ENCODE measurements at regions not wholly inside any gene's neighbourhood (a gene's known extent, or its start where the extent isn't known, plus 50 kb on each side); places are given as distances from the start of the nearest gene placed in this dataset.

DNA sequence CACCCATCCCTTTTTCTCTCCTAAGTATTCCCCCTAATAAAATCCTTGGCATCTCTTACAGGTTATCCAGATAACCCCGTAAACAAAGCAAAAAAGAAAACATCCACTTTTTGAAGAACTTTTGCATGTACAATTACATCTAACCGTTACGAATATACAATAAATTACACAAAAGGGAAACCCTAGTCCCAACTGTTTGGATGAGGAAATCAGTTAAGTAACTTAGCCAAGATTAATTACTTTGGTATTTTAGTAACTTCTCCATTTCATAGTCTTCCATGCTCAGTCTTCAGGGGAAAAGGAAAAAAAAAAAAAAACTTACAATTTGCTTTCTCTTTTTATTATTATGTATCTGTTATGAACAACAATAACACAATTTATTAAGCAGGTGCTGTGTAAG, 212.9 kb downstream of the ACTL7B start:
- DNase-seq = no peak

- DNase-seq = no peak
Measured at GRCh38 chr9:108640230-108640629, 215.6 kb downstream of the ACTL7B start.

- no peak for DNase-seq
Measured at GRCh38 chr9:108639696-108640095, 216.1 kb downstream of the ACTL7B start.

GRCh38 chr9:108639091-108639490, 216.7 kb downstream of the ACTL7B start:
- no peak for DNase-seq

DNA sequence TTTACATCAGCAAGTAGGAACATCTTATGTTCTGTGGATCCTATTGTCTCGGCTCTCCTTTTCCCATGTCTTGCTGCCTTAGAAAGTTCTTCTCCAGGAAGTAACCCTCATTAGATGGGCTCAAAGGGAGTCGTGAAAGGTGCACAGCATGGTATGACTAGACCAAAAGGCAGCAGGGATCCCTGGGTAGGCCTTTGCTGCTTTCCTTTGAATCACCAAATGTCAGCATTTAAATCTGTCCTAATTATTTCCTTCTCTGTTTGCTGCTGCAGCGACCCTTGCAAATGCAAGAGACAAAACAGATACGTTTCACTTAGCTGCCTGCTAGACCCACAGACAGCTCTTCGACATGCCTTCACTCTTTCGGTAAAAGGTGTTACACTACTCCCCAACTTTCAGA, 218.4 kb downstream of the ACTL7B start:
- no peak for DNase-seq

DNA sequence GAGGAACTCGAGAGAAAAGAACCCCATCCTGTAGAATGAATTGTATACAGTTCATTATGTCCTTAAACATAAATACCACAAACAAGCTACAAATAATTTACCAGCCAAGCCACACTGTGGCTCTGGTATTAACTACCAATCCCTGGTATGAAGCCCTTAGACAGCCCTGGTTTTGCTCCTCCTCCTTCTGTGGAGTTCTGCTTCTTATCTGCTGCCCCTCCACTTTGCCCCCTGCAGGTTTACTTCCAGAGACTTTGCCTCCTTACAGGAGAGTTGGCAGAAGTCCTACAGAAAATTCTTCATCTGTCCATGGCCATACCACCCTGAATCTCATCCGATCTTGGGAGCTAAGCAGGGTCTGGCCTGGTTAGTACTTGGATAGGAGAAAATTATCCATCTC, 219.8 kb downstream of the ACTL7B start:
- DNase-seq = no peak

DNA sequence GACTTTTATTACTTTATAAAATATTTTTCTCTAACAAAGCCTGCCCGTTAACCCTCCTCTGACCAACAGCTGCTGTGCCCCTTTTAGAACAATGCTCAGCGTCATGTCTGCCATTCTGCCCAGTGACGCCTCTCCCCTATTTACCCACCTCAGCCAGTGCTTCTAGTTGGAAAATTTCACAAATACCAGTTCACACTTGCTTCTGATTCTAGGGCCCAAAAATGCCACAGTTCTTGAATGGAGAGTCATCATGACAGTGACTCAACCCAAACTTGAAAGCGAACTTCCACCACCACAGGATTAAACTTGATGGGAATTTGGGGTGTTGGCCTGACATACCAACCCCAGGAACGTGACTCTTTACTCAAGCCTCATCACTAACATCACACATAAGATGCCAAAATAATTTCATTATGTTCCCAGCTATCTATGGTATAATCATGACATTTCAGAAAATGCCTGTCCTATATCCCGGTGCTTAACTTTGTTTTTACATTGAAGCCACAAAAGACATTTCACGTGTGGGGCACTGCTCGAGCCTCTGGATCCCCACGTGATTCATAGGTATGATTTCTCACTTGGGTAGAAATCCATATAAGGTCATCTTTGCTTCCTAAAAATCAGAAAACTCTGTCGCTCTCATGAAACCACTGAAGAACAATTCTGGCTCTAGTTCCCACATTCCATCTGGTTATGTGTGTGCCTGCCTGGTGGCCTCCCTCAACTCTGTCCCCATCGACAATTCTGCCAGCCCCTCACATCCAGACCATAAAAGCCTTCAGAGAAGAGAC, 220.9 kb downstream of the ACTL7B start:
- no peak for DNase-seq

DNA sequence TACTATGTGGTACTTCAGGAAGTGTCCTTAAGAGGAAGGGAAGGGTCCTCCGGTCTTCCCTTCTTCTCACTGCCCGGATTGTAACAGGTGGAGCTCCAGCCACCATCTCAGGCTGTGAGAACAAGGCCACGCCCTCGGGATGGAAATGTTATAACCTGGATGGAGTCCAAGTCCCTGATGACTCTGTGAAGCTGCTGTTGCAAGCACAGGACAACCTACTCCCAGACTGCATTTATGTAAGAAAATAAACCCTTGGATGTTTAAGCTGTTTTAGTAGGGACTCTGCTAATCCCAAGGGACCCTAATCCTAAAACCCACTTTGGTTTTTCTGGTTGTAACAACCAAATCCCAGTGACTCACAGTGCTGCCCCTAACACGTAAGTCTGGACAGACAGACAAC, 221.6 kb downstream of the ACTL7B start:
- no peak for DNase-seq

GRCh38 chr9:108631496-108632285, 224.1 kb downstream of the ACTL7B start:
- no peak for DNase-seq

DNA sequence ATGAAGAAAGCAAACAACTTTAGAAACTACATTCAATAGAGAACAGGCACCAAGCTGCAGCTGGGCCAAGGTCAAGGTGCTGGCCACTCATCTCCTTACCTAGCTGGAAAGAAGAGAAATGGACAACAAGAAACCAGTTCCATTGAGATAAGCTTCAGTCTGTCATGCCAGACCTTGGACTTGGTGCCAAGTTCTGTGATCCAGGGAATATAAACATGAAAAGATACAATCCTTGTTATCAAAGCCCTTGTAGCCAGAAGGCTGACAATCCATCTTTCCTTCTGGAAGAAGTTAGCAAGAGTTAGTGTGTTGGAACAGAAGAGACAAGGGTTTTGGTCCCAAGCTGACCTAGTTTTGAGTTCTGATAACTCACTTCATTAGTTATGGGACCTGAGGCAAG, 227.5 kb downstream of the ACTL7B start:
- DNase-seq = no peak

DNA sequence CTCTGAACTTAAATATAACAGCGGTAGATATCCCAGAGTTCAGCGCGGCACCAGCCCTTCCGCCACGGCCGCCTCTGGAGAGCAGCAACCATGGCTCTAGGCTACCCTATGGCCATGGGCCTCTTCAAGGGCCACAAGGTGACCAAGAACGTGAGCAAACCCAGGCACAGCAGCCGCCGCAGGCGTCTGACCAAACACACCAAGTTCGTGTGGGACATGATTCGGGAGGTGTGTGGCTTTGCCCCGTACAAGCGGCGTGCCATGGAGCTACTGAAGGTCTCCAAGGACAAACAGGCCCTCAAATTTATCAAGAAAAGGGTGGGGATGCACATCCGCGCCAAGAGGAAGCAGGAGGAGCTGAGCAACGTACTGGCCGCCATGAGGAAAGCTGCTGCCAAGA, 229.0 kb downstream of the ACTL7B start:
- DNase-seq = no peak

- DNase-seq = no peak
Measured at GRCh38 chr9:108621991-108622855, 233.6 kb downstream of the ACTL7B start.

DNA sequence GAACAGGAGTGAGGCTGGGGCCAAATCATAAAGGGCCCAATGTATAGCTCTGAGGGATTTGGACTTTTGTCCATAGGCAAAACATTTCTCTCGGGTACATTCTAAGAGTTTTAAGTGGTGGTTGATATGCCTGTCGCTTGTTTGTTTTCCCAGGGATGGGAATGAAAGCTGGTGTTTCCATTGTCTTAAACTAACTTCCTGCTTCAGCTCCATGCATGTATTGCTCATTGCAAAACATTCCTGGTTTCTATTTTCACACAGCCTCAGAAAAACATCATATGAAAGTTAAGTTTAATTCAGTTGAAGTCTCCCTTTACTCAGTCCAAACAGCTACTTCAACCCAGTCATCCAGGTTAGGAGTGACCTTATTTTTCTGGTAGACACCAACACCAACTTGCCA, 235.0 kb downstream of the ACTL7B start:
- no peak for DNase-seq

DNA sequence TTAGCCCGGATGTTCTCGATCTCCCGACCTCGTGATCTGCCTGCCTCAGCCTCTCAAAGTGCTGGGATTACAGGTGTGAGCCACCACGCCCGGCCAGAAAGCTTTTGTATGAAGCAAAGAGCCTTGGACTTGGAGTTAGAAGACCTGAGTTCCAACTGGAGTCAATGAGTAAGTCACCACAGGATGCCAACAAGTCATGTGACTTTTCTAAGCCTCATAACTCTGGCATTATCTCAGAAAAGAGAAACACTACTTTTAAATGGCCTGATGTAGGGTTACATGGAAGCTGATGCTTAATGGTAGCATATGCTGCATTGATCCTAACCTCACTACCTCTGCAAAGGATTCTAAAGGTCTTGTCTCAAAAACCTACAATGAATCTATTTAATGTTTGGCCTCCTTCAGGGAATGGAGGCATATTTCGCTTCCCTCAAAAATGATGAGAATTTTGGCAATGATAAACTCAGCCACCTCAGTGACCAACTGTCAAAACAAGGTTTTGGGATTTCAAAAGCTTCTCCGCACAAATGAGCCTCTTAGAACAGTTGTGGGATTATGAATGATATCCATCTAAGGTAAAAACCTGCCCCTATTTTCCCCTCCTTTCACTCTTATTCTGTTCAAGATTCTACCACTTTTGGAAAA, 236.8 kb downstream of the ACTL7B start:
- no peak for DNase-seq

DNA sequence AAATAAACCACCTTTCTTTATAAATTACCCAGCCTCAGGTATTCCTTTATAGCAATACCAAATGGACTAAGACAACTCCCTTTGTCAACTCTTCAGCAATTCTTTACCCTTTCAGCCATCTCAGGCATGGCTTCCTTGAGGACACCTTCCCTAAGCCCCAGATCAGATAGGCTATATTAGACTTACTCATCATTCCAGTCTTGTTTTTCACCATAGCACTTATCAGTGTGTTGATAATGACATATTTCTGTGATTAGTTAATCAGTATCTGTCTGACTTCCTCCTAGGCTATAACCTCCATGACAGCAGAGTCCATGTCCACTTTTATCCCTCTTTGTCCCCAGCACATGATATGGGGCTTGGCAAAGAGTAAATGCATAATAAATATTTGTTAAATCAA, 238.1 kb downstream of the ACTL7B start:
- DNase-seq = no peak

- DNase-seq = no peak
Measured at GRCh38 chr9:108615152-108615551, 240.6 kb downstream of the ACTL7B start.

GRCh38 chr9:108612513-108612912, 243.3 kb downstream of the ACTL7B start:
- no peak for DNase-seq

GRCh38 chr9:108609897-108610253, 245.9 kb downstream of the ACTL7B start:
- no peak for DNase-seq

DNA sequence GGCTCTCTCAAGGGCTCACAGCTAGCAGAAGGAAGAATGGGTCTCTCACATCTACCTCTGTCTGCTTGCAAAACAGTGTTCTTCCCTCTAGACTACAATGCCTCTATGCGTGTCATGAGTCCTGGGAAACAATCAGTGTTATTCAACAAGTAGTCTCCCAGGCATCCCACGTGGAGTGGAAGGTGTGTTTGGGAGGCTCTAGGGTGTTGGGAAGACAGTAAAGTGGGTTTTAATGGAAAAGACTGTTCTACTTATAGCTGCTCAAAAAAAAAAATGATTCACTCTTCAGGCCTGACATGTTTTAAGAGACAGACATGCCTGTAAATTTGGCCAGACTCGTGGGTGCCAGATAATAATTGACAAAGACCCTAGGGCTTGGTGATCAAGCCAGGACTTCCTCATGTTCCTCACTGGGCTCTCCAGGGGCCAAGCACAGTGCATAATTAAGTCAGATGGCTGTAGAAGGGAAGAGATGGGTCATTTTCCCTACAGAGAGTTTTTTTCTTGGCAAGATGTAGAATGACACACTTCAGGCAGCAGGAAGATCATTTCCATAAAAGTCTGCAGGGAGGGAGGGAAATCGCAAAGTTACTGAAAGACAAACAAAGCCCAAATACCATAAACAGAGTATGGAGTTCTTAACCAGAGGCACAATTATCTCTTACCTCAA, 246.4 kb downstream of the ACTL7B start:
- DNase-seq = no peak

DNA sequence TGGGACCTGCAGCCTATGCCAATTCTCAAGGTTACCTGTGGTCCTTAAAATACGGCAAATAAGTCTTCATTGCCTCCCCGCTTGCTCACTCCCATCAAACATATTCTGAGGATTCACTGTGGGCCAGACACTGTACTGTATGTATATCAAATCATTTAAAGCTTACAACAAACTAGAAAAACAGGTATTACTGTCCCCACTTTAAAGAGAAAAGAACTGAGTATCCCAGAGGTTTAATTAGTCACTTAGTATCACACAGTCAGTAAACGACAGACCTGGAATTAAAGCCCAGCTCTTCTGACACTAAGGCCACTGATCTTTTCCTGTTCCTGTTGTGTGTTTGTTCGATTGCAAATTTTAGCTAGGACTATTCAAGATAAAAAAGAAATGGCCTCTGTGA, 248.2 kb downstream of the ACTL7B start:
- DNase-seq = no peak

DNA sequence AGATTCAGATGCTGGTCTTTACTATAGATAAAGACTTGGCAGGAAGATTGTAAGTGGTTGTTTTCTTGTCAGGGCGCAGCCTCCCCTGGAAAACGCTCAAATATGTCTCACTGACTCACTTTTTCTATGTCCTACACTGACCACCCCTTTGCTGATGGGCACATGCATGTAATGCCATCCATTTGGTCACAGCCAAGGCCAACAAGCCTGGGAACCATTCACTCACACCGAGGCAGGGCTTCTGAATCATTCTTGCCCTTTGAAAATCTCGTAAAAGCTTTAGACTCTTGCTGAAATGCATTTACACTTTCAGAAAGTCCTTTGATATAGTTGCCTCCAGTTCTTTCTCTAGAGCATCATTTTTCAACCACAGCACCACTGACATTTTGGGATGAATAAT, 249.4 kb downstream of the ACTL7B start:
- DNase-seq = no peak

- DNase-seq = no peak
Measured at GRCh38 chr9:108603141-108603540, 252.6 kb downstream of the ACTL7B start.
